ENCODE measurements at regions not wholly inside any gene's neighbourhood (a gene's known extent, or its start where the extent isn't known, plus 50 kb on each side); places are given as distances from the start of the nearest gene placed in this dataset.
"Not testable (repeated sequence)": the region's sequence is repeated elsewhere in the genome, so short reads cannot be mapped to it uniquely, and the experiment has no call there.

DNA sequence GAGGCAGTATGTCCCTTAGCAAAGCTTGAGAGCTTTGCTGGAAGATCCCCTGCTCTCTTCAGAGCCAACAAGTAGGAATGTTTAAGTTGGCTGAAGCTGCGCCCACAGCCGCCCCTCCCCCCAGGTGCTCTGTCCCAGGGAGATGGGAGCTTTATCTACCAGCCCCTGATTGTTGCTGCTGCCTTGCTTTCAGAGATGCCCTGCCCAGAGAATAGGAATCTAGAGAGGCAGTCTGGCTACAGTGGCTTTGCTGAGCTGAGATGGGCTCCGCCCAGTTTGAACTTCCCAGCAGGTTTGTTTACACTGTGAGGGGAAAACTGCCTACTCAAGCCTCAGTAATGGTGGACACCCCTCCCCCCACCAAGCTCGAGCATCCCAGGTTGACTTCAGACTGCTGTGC is 423.6 kb downstream of the KCTD16 start:
- ATAC-seq; H3K9me3 ChIP-seq (ENCODE audit: control insufficient read depth in 2 of 3, low read length in 3 of 3): not testable (repeated sequence)

GRCh38 chr5:144585681-144586080 is 415.0 kb downstream of the KCTD16 start:
- Histone ChIP-seq H3K36me3 (ENCODE audit: control insufficient read depth in 2 of 3, insufficient read depth in 3 of 3, low read length in 3 of 3) (no peaks in the 10 kb centered on the region), H3K27ac (ENCODE audit: low read depth, low read length) (no peak overlapping the region), H3K4me3 (ENCODE audit: low read length) (no peak overlapping the region), H3K4me1 (ENCODE audit: control insufficient read depth in 2 of 2, insufficient read depth in 2 of 2, low read length in 2 of 2) (no peaks in the 10 kb centered on the region), H3K9me3 (ENCODE audit: control insufficient read depth in 2 of 3, low read length in 3 of 3) (no peaks in the 10 kb centered on the region), H3K27me3 (ENCODE audit: control insufficient read depth in 2 of 2, insufficient read depth in 2 of 2, low read length in 2 of 2) (no peaks in the 10 kb centered on the region)
- H3K36me3 Mint-ChIP-seq = no peaks in the 10 kb centered on the region
- no peak overlapping the region for H3K27ac Mint-ChIP-seq
- no peak overlapping the region for H3K4me3 Mint-ChIP-seq
- intact Hi-C loops (cut with micrococcal nuclease) = no loop called here
- DNase-seq (no peak), ATAC-seq (no peak)
- no peaks in the 10 kb centered on the region for H3K4me1 Mint-ChIP-seq
- no peaks in the 10 kb centered on the region for H3K27me3 Mint-ChIP-seq
- CTCF ChIA-PET = no interaction called here
- POLR2A ChIA-PET = no interaction called here
- peaks cover 0 to 8% (median 1%) of the 10 kb centered on the region in 11 donors for H3K9me3 Mint-ChIP-seq

More for the DNA sequence above, 423.6 kb downstream of the KCTD16 start:
- intact Hi-C loops (cut with micrococcal nuclease); H3K4me1 Mint-ChIP-seq; H3K4me1 ChIP-seq (ENCODE audit: control insufficient read depth in 2 of 2, insufficient read depth in 2 of 2, low read length in 2 of 2); H3K36me3 ChIP-seq (ENCODE audit: control insufficient read depth in 2 of 3, insufficient read depth in 3 of 3, low read length in 3 of 3); H3K36me3 Mint-ChIP-seq; CTCF ChIA-PET; DNase-seq; H3K4me3 ChIP-seq (ENCODE audit: low read length); POLR2A ChIA-PET; H3K27ac Mint-ChIP-seq; H3K27me3 ChIP-seq (ENCODE audit: control insufficient read depth in 2 of 2, insufficient read depth in 2 of 2, low read length in 2 of 2); H3K27ac ChIP-seq (ENCODE audit: low read depth, low read length); H3K4me3 Mint-ChIP-seq: not testable (repeated sequence)
- Mint-ChIP-seq H3K27me3 (peaks cover 0 to 11% (median 7%) of the 10 kb centered on the region in 5 donors), H3K9me3 (peaks cover 0 to 16% (median 8%) of the 10 kb centered on the region in 11 donors)

DNA sequence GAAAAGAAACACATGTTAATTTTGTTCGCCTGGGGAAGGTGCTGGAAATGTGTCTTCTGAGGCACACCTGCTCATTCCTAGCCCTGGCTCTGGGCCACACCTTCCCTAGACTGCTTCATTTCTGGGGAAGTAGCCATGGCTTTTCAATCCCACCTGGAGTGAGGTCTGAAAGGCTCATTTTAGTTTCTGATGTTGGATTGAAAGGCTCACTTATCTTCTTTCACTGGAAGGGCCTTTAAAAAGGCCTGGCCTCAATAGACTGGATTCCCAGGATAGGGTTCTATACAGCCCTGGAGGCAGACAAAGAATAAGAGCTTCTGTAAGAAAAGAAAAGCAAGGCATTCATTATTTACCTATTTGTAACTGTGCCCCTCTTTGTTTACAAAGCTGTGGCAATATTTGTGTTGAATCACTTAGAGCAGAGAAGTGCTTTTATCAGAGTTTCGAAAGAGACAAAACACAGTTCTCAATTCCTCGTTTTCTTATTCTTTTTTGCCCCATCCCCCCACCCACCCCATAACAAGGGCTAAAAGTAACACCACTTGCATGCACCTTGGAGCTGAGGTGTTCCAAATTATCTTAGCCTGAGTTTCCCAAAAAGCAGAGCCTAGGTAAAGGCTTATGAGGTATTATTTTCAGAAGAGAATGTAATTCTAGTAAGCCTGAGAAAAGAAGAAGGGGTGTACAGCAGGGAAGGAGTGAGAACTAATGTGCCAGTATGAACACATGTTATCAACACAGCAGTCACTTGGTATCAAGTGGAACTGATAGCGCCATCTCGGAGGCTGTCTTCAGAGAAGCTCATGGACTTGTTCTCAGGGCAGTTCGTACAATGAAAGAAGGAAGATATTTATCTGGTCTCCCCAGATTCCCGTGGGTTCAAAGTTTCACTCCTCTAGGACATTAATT is 413.1 kb downstream of the KCTD16 start:
- no peak for DNase-seq
- POLR2A ChIA-PET = no interaction called here
- no peak overlapping the region for H3K27ac ChIP-seq (ENCODE audit: low read depth, low read length)
- CTCF ChIA-PET = no interaction called here
- Mint-ChIP-seq H3K4me1 (no peaks in the 10 kb centered on the region), H3K4me3 (no peak overlapping the region), H3K9me3 (peaks cover 0 to 11% (median 2%) of the 10 kb centered on the region in 11 donors), H3K36me3 (no peaks in the 10 kb centered on the region), H3K27ac (no peak overlapping the region), H3K27me3 (no peaks in the 10 kb centered on the region)
- no peak for ATAC-seq
- H3K9me3 ChIP-seq (ENCODE audit: control insufficient read depth in 2 of 3, low read length in 3 of 3) = no peaks in the 10 kb centered on the region
- no peaks in the 10 kb centered on the region for H3K4me1 ChIP-seq (ENCODE audit: control insufficient read depth in 2 of 2, insufficient read depth in 2 of 2, low read length in 2 of 2)
- no peaks in the 10 kb centered on the region for H3K36me3 ChIP-seq (ENCODE audit: control insufficient read depth in 2 of 3, insufficient read depth in 3 of 3, low read length in 3 of 3)
- no peak overlapping the region for H3K4me3 ChIP-seq (ENCODE audit: low read length)
- H3K27me3 ChIP-seq (ENCODE audit: control insufficient read depth in 2 of 2, insufficient read depth in 2 of 2, low read length in 2 of 2) = no peaks in the 10 kb centered on the region
- intact Hi-C loops (cut with micrococcal nuclease) = no loop called here

- ChIA-PET CTCF (no interaction called here), POLR2A (no interaction called here)
- H3K4me3 Mint-ChIP-seq = no peak overlapping the region
- H3K9me3 ChIP-seq (ENCODE audit: control insufficient read depth in 2 of 3, low read length in 3 of 3) = no peaks in the 10 kb centered on the region
- no peaks in the 10 kb centered on the region for H3K36me3 ChIP-seq (ENCODE audit: control insufficient read depth in 2 of 3, insufficient read depth in 3 of 3, low read length in 3 of 3)
- no peaks in the 10 kb centered on the region for H3K4me1 ChIP-seq (ENCODE audit: control insufficient read depth in 2 of 2, insufficient read depth in 2 of 2, low read length in 2 of 2)
- no peaks in the 10 kb centered on the region for H3K4me1 Mint-ChIP-seq
- H3K27ac ChIP-seq (ENCODE audit: low read depth, low read length) = no peak overlapping the region
- DNase-seq (no peak), ATAC-seq (no peak)
- H3K4me3 ChIP-seq (ENCODE audit: low read length) = no peak overlapping the region
- H3K36me3 Mint-ChIP-seq = no peaks in the 10 kb centered on the region
- H3K9me3 Mint-ChIP-seq = peaks cover 0 to 11% (median 1%) of the 10 kb centered on the region in 11 donors
- H3K27me3 Mint-ChIP-seq = no peaks in the 10 kb centered on the region
- no peak overlapping the region for H3K27ac Mint-ChIP-seq
- no peaks in the 10 kb centered on the region for H3K27me3 ChIP-seq (ENCODE audit: control insufficient read depth in 2 of 2, insufficient read depth in 2 of 2, low read length in 2 of 2)
- intact Hi-C loops (cut with micrococcal nuclease) = no loop called here
Observed at GRCh38 chr5:144582066-144582465, 411.4 kb downstream of the KCTD16 start.

GRCh38 chr5:144581044-144581443 is 410.4 kb downstream of the KCTD16 start:
- intact Hi-C loops (cut with micrococcal nuclease) = no loop called here
- ATAC-seq = no peak
- H3K4me1 Mint-ChIP-seq = no peaks in the 10 kb centered on the region
- no peaks in the 10 kb centered on the region for H3K36me3 ChIP-seq (ENCODE audit: control insufficient read depth in 2 of 3, insufficient read depth in 3 of 3, low read length in 3 of 3)
- H3K27ac ChIP-seq (ENCODE audit: low read depth, low read length) = no peak overlapping the region
- no peaks in the 10 kb centered on the region for H3K4me1 ChIP-seq (ENCODE audit: control insufficient read depth in 2 of 2, insufficient read depth in 2 of 2, low read length in 2 of 2)
- H3K36me3 Mint-ChIP-seq = no peaks in the 10 kb centered on the region
- POLR2A ChIA-PET = no interaction called here
- H3K27me3 Mint-ChIP-seq = no peaks in the 10 kb centered on the region
- no peak overlapping the region for H3K27ac Mint-ChIP-seq
- no peaks in the 10 kb centered on the region for H3K27me3 ChIP-seq (ENCODE audit: control insufficient read depth in 2 of 2, insufficient read depth in 2 of 2, low read length in 2 of 2)
- H3K4me3 ChIP-seq (ENCODE audit: low read length) = no peak overlapping the region
- H3K9me3 ChIP-seq (ENCODE audit: control insufficient read depth in 2 of 3, low read length in 3 of 3) = no peaks in the 10 kb centered on the region
- no peak overlapping the region for H3K4me3 Mint-ChIP-seq
- no peak for DNase-seq
- H3K9me3 Mint-ChIP-seq = peaks cover 0 to 11% (median 2%) of the 10 kb centered on the region in 11 donors
- CTCF ChIA-PET = no interaction called here

- H3K27ac ChIP-seq (ENCODE audit: low read depth, low read length) = no peak overlapping the region
- Mint-ChIP-seq H3K4me1 (peaks cover 0 to 2% (median 0%) of the 10 kb centered on the region in 7 donors), H3K36me3 (no peaks in the 10 kb centered on the region), H3K9me3 (peaks cover 0 to 27% (median 5%) of the 10 kb centered on the region in 11 donors), H3K27ac (no peak overlapping the region), H3K27me3 (no peaks in the 10 kb centered on the region), H3K4me3 (no peak overlapping the region)
- H3K36me3 ChIP-seq (ENCODE audit: control insufficient read depth in 2 of 3, insufficient read depth in 3 of 3, low read length in 3 of 3) = no peaks in the 10 kb centered on the region
- H3K9me3 ChIP-seq (ENCODE audit: control insufficient read depth in 2 of 3, low read length in 3 of 3) = no peaks in the 10 kb centered on the region
- ChIA-PET POLR2A (no interaction called here), CTCF (no interaction called here)
- intact Hi-C loops (cut with micrococcal nuclease) = no loop called here
- no peaks in the 10 kb centered on the region for H3K4me1 ChIP-seq (ENCODE audit: control insufficient read depth in 2 of 2, insufficient read depth in 2 of 2, low read length in 2 of 2)
- H3K27me3 ChIP-seq (ENCODE audit: control insufficient read depth in 2 of 2, insufficient read depth in 2 of 2, low read length in 2 of 2) = no peaks in the 10 kb centered on the region
- ATAC-seq = no peak
- no peak for DNase-seq
- no peak overlapping the region for H3K4me3 ChIP-seq (ENCODE audit: low read length)
Observed at GRCh38 chr5:144577676-144578075, 407.0 kb downstream of the KCTD16 start.

- no peaks in the 10 kb centered on the region for H3K36me3 Mint-ChIP-seq
- H3K27ac Mint-ChIP-seq = no peak overlapping the region
- Histone ChIP-seq H3K36me3 (ENCODE audit: control insufficient read depth in 2 of 3, insufficient read depth in 3 of 3, low read length in 3 of 3) (no peaks in the 10 kb centered on the region), H3K4me3 (ENCODE audit: low read length) (no peak overlapping the region), H3K27me3 (ENCODE audit: control insufficient read depth in 2 of 2, insufficient read depth in 2 of 2, low read length in 2 of 2) (no peaks in the 10 kb centered on the region), H3K9me3 (ENCODE audit: control insufficient read depth in 2 of 3, low read length in 3 of 3) (peaks cover 0 to 1% (median 0%) of the 10 kb centered on the region in 3 experiments), H3K27ac (ENCODE audit: low read depth, low read length) (no peak overlapping the region), H3K4me1 (ENCODE audit: control insufficient read depth in 2 of 2, insufficient read depth in 2 of 2, low read length in 2 of 2) (no peaks in the 10 kb centered on the region)
- DNase-seq (no peak), ATAC-seq (no peak)
- H3K9me3 Mint-ChIP-seq = peaks cover 0 to 27% (median 7%) of the 10 kb centered on the region in 11 donors
- ChIA-PET CTCF (no interaction called here), POLR2A (no interaction called here)
- peaks cover 0 to 2% (median 0%) of the 10 kb centered on the region in 7 donors for H3K4me1 Mint-ChIP-seq
- H3K4me3 Mint-ChIP-seq = no peak overlapping the region
- intact Hi-C loops (cut with micrococcal nuclease) = no loop called here
- no peaks in the 10 kb centered on the region for H3K27me3 Mint-ChIP-seq
Observed at GRCh38 chr5:144575736-144576135, 405.1 kb downstream of the KCTD16 start.

All from naive thymus-derived CD4-positive, alpha-beta T cell (primary cell).